ENCODE measurements at regions not wholly inside any gene's neighbourhood (a gene's known extent, or its start where the extent isn't known, plus 50 kb on each side); places are given as distances from the start of the nearest gene placed in this dataset.

- H3K4me3 ChIP-seq (ENCODE audit: low read length) = no peak overlapping the region
- H3K9me3 Mint-ChIP-seq = peaks cover 14 to 31% of the 10 kb centered on the region in 2 donors
- H3K36me3 Mint-ChIP-seq = peaks cover 9% of the 10 kb centered on the region
- H3K4me3 Mint-ChIP-seq = no peak overlapping the region
- H3K27me3 Mint-ChIP-seq (ENCODE audit: low read depth in 2 of 2) = no peaks in the 10 kb centered on the region
- no peaks in the 10 kb centered on the region for H3K4me1 ChIP-seq (ENCODE audit: control insufficient read depth, insufficient read depth, low read length)
- H3K27ac ChIP-seq (ENCODE audit: low read length) = no peak overlapping the region
- ATAC-seq (no peak), DNase-seq (no peak)
- 93% methylated on average over 5 of the region's 6 CpGs for WGBS (ENCODE audit: insufficient coverage)
- no peaks in the 10 kb centered on the region for H3K4me1 Mint-ChIP-seq
- H3K27ac Mint-ChIP-seq = no peak overlapping the region
- no peaks in the 10 kb centered on the region for H3K27me3 ChIP-seq (ENCODE audit: control insufficient read depth, insufficient read depth, low read length)
- H3K9me3 ChIP-seq (ENCODE audit: control insufficient read depth, insufficient read depth, low read length) = no peaks in the 10 kb centered on the region
- no peak for TF ChIP-seq CTCF (IDR thresholded peaks at IDR 0.05)
- no peaks in the 10 kb centered on the region for H3K36me3 ChIP-seq (ENCODE audit: control insufficient read depth, insufficient read depth, low read length)
- intact Hi-C loops (cut with micrococcal nuclease) = no loop called here
Observed at GRCh38 chr5:29889051-29889450, 1304.4 kb upstream of the CDH6 start.

- Mint-ChIP-seq H3K27me3 (ENCODE audit: low read depth in 2 of 2) (no peaks in the 10 kb centered on the region), H3K27ac (no peak overlapping the region), H3K9me3 (peaks cover 12 to 29% of the 10 kb centered on the region in 2 donors), H3K36me3 (no peaks in the 10 kb centered on the region), H3K4me1 (no peaks in the 10 kb centered on the region), H3K4me3 (no peak overlapping the region)
- H3K4me1 ChIP-seq (ENCODE audit: control insufficient read depth, insufficient read depth, low read length) = no peaks in the 10 kb centered on the region
- no peak overlapping the region for H3K27ac ChIP-seq (ENCODE audit: low read length)
- no peak for ATAC-seq
- no peak overlapping the region for H3K4me3 ChIP-seq (ENCODE audit: low read length)
- intact Hi-C loops (cut with micrococcal nuclease) = no loop called here
- no peak for DNase-seq
- TF ChIP-seq CTCF (IDR thresholded peaks at IDR 0.05) = no peak
- no peaks in the 10 kb centered on the region for H3K27me3 ChIP-seq (ENCODE audit: control insufficient read depth, insufficient read depth, low read length)
- 88% methylated on average over 8 of the region's 9 CpGs for WGBS (ENCODE audit: insufficient coverage)
- H3K36me3 ChIP-seq (ENCODE audit: control insufficient read depth, insufficient read depth, low read length) = no peaks in the 10 kb centered on the region
- H3K9me3 ChIP-seq (ENCODE audit: control insufficient read depth, insufficient read depth, low read length) = peaks cover 4% of the 10 kb centered on the region
Observed at GRCh38 chr5:29885595-29885994, 1307.9 kb upstream of the CDH6 start.

- no peak overlapping the region for H3K27ac Mint-ChIP-seq
- TF ChIP-seq CTCF (IDR thresholded peaks at IDR 0.05) = no peak
- no peak overlapping the region for H3K4me3 Mint-ChIP-seq
- H3K9me3 Mint-ChIP-seq = peaks cover 13 to 21% of the 10 kb centered on the region in 2 donors
- Histone ChIP-seq H3K27ac (ENCODE audit: low read length) (no peak overlapping the region), H3K4me1 (ENCODE audit: control insufficient read depth, insufficient read depth, low read length) (no peaks in the 10 kb centered on the region), H3K9me3 (ENCODE audit: control insufficient read depth, insufficient read depth, low read length) (peaks cover 4% of the 10 kb centered on the region), H3K27me3 (ENCODE audit: control insufficient read depth, insufficient read depth, low read length) (no peaks in the 10 kb centered on the region), H3K4me3 (ENCODE audit: low read length) (no peak overlapping the region), H3K36me3 (ENCODE audit: control insufficient read depth, insufficient read depth, low read length) (no peaks in the 10 kb centered on the region)
- ATAC-seq = no peak
- no peak for DNase-seq
- intact Hi-C loops (cut with micrococcal nuclease) = no loop called here
- WGBS (ENCODE audit: insufficient coverage) = 87% methylated on average over 8 of the region's 8 CpGs
- H3K36me3 Mint-ChIP-seq = peaks cover 10% of the 10 kb centered on the region
- H3K27me3 Mint-ChIP-seq (ENCODE audit: low read depth in 2 of 2) = no peaks in the 10 kb centered on the region
- H3K4me1 Mint-ChIP-seq = no peaks in the 10 kb centered on the region
Observed at GRCh38 chr5:29882036-29882435, 1311.5 kb upstream of the CDH6 start.

GRCh38 chr5:29879401-29879800 is 1314.1 kb upstream of the CDH6 start:
- Mint-ChIP-seq H3K4me3 (no peak overlapping the region), H3K9me3 (peaks cover 14 to 18% of the 10 kb centered on the region in 2 donors), H3K4me1 (no peaks in the 10 kb centered on the region), H3K27ac (no peak overlapping the region), H3K27me3 (ENCODE audit: low read depth in 2 of 2) (no peaks in the 10 kb centered on the region), H3K36me3 (peaks cover 10% of the 10 kb centered on the region)
- intact Hi-C loops (cut with micrococcal nuclease) = no loop called here
- TF ChIP-seq CTCF (IDR thresholded peaks at IDR 0.05) = no peak
- Histone ChIP-seq H3K27me3 (ENCODE audit: control insufficient read depth, insufficient read depth, low read length) (no peaks in the 10 kb centered on the region), H3K4me3 (ENCODE audit: low read length) (no peak overlapping the region), H3K27ac (ENCODE audit: low read length) (no peak overlapping the region), H3K4me1 (ENCODE audit: control insufficient read depth, insufficient read depth, low read length) (no peaks in the 10 kb centered on the region), H3K9me3 (ENCODE audit: control insufficient read depth, insufficient read depth, low read length) (peaks cover 7% of the 10 kb centered on the region), H3K36me3 (ENCODE audit: control insufficient read depth, insufficient read depth, low read length) (no peaks in the 10 kb centered on the region)
- DNase-seq (no peak), ATAC-seq (no peak)
- WGBS (ENCODE audit: insufficient coverage) = 92% methylated on average over 4 of the region's 6 CpGs
